WTC11 (cell line): ENCODE measurements at regions not wholly inside any gene's neighbourhood (a gene's known extent, or its start where the extent isn't known, plus 50 kb on each side); places are given as distances from the start of the nearest gene placed in this dataset.

Source experiments
- ATAC-seq: fragments of 200-7000 bp; cut with Tn5 transposase; 2 replicates; pipeline ENCODE4 v1.10.0; 2021; ENCODE audit warnings: mild to moderate bottlenecking, moderate library complexity
- CTCF ChIA-PET: fragments of 300-600 bp; sonication (Branson Sonifier 250); formaldehyde crosslinking; loops from one replicate; lab custom pipeline; 2021; ENCODE audit warnings: antibody characterized with exemption; lab: Charles Lee
- POLR2A ChIA-PET: fragments of 350-600 bp; sonication (Branson Sonifier 250); formaldehyde crosslinking; loops from one replicate; lab custom pipeline; 2021; ENCODE audit warnings: antibody characterized with exemption; lab: Charles Lee
- DNase-seq: peaks from one replicate; pipeline ENCODE4 v3.0.0; 2021; ENCODE audit warnings: low spot score
- H3K27ac Mint-ChIP-seq: 2 replicates; pipeline ENCODE4 v1.8.0; 2021; ENCODE audit warnings: mixed read lengths
- H3K27me3 Mint-ChIP-seq: 2 replicates; pipeline ENCODE4 v1.8.0; 2021; ENCODE audit warnings: low read depth, mild to moderate bottlenecking, moderate library complexity, mixed read lengths
- H3K36me3 Mint-ChIP-seq: 2 replicates; pipeline ENCODE4 v1.8.0; 2021; ENCODE audit warnings: mixed read lengths
- H3K4me1 Mint-ChIP-seq: 2 replicates; pipeline ENCODE4 v1.8.0; 2022; ENCODE audit warnings: mixed read lengths
- H3K4me3 Mint-ChIP-seq: 2 replicates; pipeline ENCODE4 v1.8.0; 2021; ENCODE audit warnings: mild to moderate bottlenecking, moderate library complexity, mixed read lengths
- H3K9me3 Mint-ChIP-seq: 2 replicates; pipeline ENCODE4 v1.8.0; 2021; ENCODE audit warnings: mixed read lengths
- ELF4 ChIP-seq: sonication (generic); formaldehyde crosslinking; IDR thresholded peaks from 2 replicates; pipeline ENCODE4 v1.8.1; 2022; ENCODE audit warnings: low read depth, mild to moderate bottlenecking, moderate library complexity, missing genetic modification reagents
- EMX1 ChIP-seq: fragments of 250-450 bp; sonication (Bioruptor Pico); IDR thresholded peaks from 2 replicates; pipeline ENCODE4 v1.8.0; 2021; ENCODE audit warnings: mild to moderate bottlenecking
- ETV6 ChIP-seq: sonication (generic); formaldehyde crosslinking; IDR thresholded peaks from 2 replicates; pipeline ENCODE4 v1.8.1; 2022; ENCODE audit warnings: mild to moderate bottlenecking, missing genetic modification reagents
- FOXJ3 ChIP-seq: sonication (generic); formaldehyde crosslinking; IDR thresholded peaks from 2 replicates; pipeline ENCODE4 v1.9.0; 2021; ENCODE audit warnings: missing genetic modification reagents, mild to moderate bottlenecking, borderline replicate concordance
- GRHL2 ChIP-seq: fragments of 250-450 bp; sonication (Bioruptor Pico); IDR thresholded peaks from 2 replicates; pipeline ENCODE4 v1.8.0; 2022; ENCODE audit warnings: mild to moderate bottlenecking, moderate library complexity; ENCODE audit not compliant: insufficient replicate concordance, severe bottlenecking
- JAZF1 ChIP-seq: fragments of 250-450 bp; sonication (Bioruptor Pico); IDR thresholded peaks from 2 replicates; pipeline ENCODE4 v1.9.0; 2021; ENCODE audit warnings: moderate library complexity, mild to moderate bottlenecking, inconsistent platforms
- JUN ChIP-seq: sonication (generic); formaldehyde crosslinking; IDR thresholded peaks from 2 replicates; pipeline ENCODE4 v1.8.0; 2023; ENCODE audit warnings: mild to moderate bottlenecking, missing genetic modification reagents
- KAT7 ChIP-seq: sonication (generic); formaldehyde crosslinking; IDR thresholded peaks from 2 replicates; pipeline ENCODE4 v1.8.1; 2023; ENCODE audit warnings: missing genetic modification reagents, mild to moderate bottlenecking, borderline replicate concordance
- MAX ChIP-seq: sonication (generic); formaldehyde crosslinking; IDR thresholded peaks from 2 replicates; pipeline ENCODE4 v1.8.0; 2022; ENCODE audit warnings: mild to moderate bottlenecking, missing genetic modification reagents
- NFE2L1 ChIP-seq: sonication (generic); formaldehyde crosslinking; IDR thresholded peaks from 2 replicates; pipeline ENCODE4 v1.8.1; 2023; ENCODE audit warnings: missing genetic modification reagents
- NFYB ChIP-seq: sonication (generic); formaldehyde crosslinking; conservative IDR thresholded peaks from 2 replicates; pipeline ENCODE4 v1.8.0; 2022; ENCODE audit warnings: low read depth, missing genetic modification reagents
- NR1H2 ChIP-seq: sonication (generic); formaldehyde crosslinking; IDR thresholded peaks from 2 replicates; pipeline ENCODE4 v1.9.0; 2021; ENCODE audit warnings: mild to moderate bottlenecking, moderate library complexity, missing genetic modification reagents
- SMAD3 ChIP-seq: sonication (generic); formaldehyde crosslinking; IDR thresholded peaks from 2 replicates; pipeline ENCODE4 v1.8.0; 2022; ENCODE audit warnings: missing genetic modification reagents, mild to moderate bottlenecking, borderline replicate concordance
- SOX15 ChIP-seq: fragments of 250-450 bp; sonication (Bioruptor Pico); IDR thresholded peaks from 2 replicates; pipeline ENCODE4 v1.9.0; 2021; ENCODE audit warnings: mild to moderate bottlenecking
- SP1 ChIP-seq: sonication (generic); formaldehyde crosslinking; conservative IDR thresholded peaks from 2 replicates; pipeline ENCODE4 v1.8.1; 2022; ENCODE audit warnings: missing genetic modification reagents
- TCF7 ChIP-seq: sonication (generic); formaldehyde crosslinking; IDR thresholded peaks from 2 replicates; pipeline ENCODE4 v1.8.0; 2022; ENCODE audit warnings: mild to moderate bottlenecking, low read depth, missing genetic modification reagents, moderate library complexity
- TEAD4 ChIP-seq: sonication (generic); formaldehyde crosslinking; IDR thresholded peaks from 2 replicates; pipeline ENCODE4 v1.8.0; 2022; ENCODE audit warnings: mild to moderate bottlenecking, missing genetic modification reagents
- USF1 ChIP-seq: sonication (generic); formaldehyde crosslinking; IDR thresholded peaks from 2 replicates; pipeline ENCODE4 v1.8.0; 2022; ENCODE audit warnings: mild to moderate bottlenecking, missing genetic modification reagents
- USF2 ChIP-seq: sonication (generic); formaldehyde crosslinking; IDR thresholded peaks from 2 replicates; pipeline ENCODE4 v1.8.1; 2023; ENCODE audit warnings: mild to moderate bottlenecking, missing genetic modification reagents, moderate library complexity
- ZNF317 ChIP-seq: sonication (generic); formaldehyde crosslinking; IDR thresholded peaks from 2 replicates; pipeline ENCODE4 v1.8.1; 2023; ENCODE audit warnings: low read depth, mild to moderate bottlenecking, moderate library complexity, missing genetic modification reagents, borderline replicate concordance
- ZNF396 ChIP-seq: fragments of 250-450 bp; sonication (Bioruptor Pico); IDR thresholded peaks from 2 replicates; pipeline ENCODE4 v1.8.0; 2021; ENCODE audit warnings: mild to moderate bottlenecking, moderate library complexity, borderline replicate concordance
- ZNF416 ChIP-seq: fragments of 250-450 bp; sonication (Bioruptor Pico); IDR thresholded peaks from 2 replicates; pipeline ENCODE4 v1.9.0; 2021; ENCODE audit warnings: mild to moderate bottlenecking, inconsistent platforms
- TF ChIP-seq, protein P1 (sequence below): sonication (generic); formaldehyde crosslinking; IDR thresholded peaks from 2 replicates; pipeline ENCODE4 v1.8.1; 2023; ENCODE audit warnings: mild to moderate bottlenecking, missing genetic modification reagents
- TF ChIP-seq, protein P2 (sequence below): sonication (generic); formaldehyde crosslinking; IDR thresholded peaks from 2 replicates; pipeline ENCODE4 v1.8.1; 2023; ENCODE audit warnings: mild to moderate bottlenecking, missing genetic modification reagents

DNA sequence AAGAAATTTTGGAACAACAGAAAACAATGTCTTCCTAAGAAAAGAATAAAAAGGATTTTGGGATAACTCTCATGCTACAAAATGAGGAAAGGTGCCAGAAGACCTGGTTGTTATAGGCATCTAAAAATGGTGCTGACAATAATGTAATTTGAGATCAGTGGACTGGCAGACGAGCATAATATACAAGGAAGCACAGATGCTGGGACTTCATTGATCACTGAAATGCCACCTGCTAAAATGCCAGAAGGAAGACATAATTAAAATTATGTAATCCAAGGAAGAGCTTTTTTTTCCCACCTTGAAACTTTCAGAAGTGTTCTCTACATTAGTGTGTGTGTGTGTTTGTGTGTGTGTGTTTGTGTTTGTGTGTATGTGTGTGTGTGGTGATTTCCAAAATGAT lies 535.9 kb downstream of the XIRP2 start:
- ATAC-seq = no peak
- H3K9me3 Mint-ChIP-seq = peaks cover 12% of the 10 kb centered on the region
- no peak for DNase-seq
- ChIA-PET CTCF (no interaction called here), POLR2A (no interaction called here)
- no peak overlapping the region for H3K4me3 Mint-ChIP-seq
- H3K36me3 Mint-ChIP-seq = peaks cover 9% of the 10 kb centered on the region; the same call in 1 of the 2 replicates
- TF ChIP-seq SMAD3 (CRISPR knock-in tag) = no peak
- no peak for TF ChIP-seq SP1 (CRISPR knock-in tag)
- TF ChIP-seq KAT7 (CRISPR knock-in tag) = no peak
- no peak for TF ChIP-seq JAZF1 (CRISPR knock-in tag)
- TF ChIP-seq TEAD4 (CRISPR knock-in tag) = no peak
- no peak for TF ChIP-seq ZNF416 (CRISPR knock-in tag)
- TF ChIP-seq ZNF396 (CRISPR knock-in tag) = no peak
- TF ChIP-seq SOX15 (CRISPR knock-in tag) = no peak
- no peak for TF ChIP-seq ZNF317 (CRISPR knock-in tag)
- no peak for TF ChIP-seq EMX1 (CRISPR knock-in tag)
- TF ChIP-seq, protein P1, sequence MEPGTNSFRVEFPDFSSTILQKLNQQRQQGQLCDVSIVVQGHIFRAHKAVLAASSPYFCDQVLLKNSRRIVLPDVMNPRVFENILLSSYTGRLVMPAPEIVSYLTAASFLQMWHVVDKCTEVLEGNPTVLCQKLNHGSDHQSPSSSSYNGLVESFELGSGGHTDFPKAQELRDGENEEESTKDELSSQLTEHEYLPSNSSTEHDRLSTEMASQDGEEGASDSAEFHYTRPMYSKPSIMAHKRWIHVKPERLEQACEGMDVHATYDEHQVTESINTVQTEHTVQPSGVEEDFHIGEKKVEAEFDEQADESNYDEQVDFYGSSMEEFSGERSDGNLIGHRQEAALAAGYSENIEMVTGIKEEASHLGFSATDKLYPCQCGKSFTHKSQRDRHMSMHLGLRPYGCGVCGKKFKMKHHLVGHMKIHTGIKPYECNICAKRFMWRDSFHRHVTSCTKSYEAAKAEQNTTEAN (CRISPR knock-in tag) = no peak
- TF ChIP-seq MAX (CRISPR knock-in tag) = no peak
- TF ChIP-seq NR1H2 (CRISPR knock-in tag) = no peak
- no peak for TF ChIP-seq ELF4 (CRISPR knock-in tag)
- TF ChIP-seq GRHL2 (CRISPR knock-in tag) = no peak
- no peak for TF ChIP-seq FOXJ3 (CRISPR knock-in tag)
- TF ChIP-seq ETV6 = no peak
- TF ChIP-seq NFE2L1 (CRISPR knock-in tag) = no peak
- no peak for TF ChIP-seq JUN (CRISPR knock-in tag)
- H3K4me1 Mint-ChIP-seq = peaks cover 48% of the 10 kb centered on the region
- H3K27me3 Mint-ChIP-seq = no peaks in the 10 kb centered on the region
- no peak overlapping the region for H3K27ac Mint-ChIP-seq

DNA sequence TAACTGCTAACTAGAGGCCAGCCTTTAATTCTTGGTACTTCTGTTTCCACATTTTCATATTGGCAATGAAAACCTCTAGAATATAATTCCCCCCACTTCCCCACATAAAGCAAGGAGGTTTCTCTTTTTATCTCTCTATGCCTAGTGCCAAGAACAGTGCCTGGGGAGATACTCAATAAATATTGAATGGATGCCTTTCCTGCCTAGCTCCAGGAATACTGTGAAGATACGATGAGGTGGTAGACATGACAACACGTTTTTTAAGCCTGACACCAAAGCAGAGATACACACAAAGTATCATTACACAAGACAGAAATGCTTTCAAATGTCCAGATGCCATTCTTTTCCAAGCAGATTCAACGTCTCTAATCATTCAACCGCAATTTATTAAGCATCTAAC lies 535.5 kb downstream of the XIRP2 start:
- TF ChIP-seq USF1 (CRISPR knock-in tag) (no peak), NFYB (CRISPR knock-in tag) (no peak), NFE2L1 (CRISPR knock-in tag) (no peak), MAX (CRISPR knock-in tag) (no peak), TCF7 (no peak), USF2 (CRISPR knock-in tag) (no peak)
- TF ChIP-seq, protein P2, sequence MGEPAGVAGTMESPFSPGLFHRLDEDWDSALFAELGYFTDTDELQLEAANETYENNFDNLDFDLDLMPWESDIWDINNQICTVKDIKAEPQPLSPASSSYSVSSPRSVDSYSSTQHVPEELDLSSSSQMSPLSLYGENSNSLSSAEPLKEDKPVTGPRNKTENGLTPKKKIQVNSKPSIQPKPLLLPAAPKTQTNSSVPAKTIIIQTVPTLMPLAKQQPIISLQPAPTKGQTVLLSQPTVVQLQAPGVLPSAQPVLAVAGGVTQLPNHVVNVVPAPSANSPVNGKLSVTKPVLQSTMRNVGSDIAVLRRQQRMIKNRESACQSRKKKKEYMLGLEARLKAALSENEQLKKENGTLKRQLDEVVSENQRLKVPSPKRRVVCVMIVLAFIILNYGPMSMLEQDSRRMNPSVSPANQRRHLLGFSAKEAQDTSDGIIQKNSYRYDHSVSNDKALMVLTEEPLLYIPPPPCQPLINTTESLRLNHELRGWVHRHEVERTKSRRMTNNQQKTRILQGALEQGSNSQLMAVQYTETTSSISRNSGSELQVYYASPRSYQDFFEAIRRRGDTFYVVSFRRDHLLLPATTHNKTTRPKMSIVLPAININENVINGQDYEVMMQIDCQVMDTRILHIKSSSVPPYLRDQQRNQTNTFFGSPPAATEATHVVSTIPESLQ (CRISPR knock-in tag) = no peak
- H3K27ac Mint-ChIP-seq = no peak overlapping the region
- ChIA-PET POLR2A (no interaction called here), CTCF (no interaction called here)
- no peak overlapping the region for H3K4me3 Mint-ChIP-seq
- no peaks in the 10 kb centered on the region for H3K27me3 Mint-ChIP-seq
- peaks cover 50% of the 10 kb centered on the region for H3K4me1 Mint-ChIP-seq
- ATAC-seq = no peak
- peaks cover 9% of the 10 kb centered on the region; the same call in 1 of the 2 replicates for H3K36me3 Mint-ChIP-seq
- peaks cover 12% of the 10 kb centered on the region for H3K9me3 Mint-ChIP-seq
- no peak for DNase-seq
